ENCODE measurements at regions not wholly inside any gene's neighbourhood (a gene's known extent, or its start where the extent isn't known, plus 50 kb on each side); places are given as distances from the start of the nearest gene placed in this dataset.

DNA sequence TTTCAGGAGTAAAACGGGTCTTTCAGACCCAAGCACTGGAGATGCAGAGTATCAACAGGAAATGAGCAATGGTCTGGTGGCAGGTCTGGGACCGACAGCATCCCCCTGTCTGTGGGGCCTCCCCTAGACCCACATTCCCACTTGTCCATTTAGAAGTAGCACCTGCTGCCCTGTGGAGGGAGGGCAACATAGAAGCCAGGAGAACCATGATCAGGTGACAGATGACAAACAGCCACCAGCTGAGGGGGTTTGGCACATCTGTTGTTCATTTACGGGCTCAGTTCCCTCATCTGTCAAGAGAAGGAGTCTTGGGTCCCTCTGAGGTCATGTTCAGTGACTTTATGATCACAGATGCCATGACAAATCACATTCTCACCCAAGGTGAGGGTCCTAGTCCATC, 77.9 kb upstream of the SLC66A3 start:
- Mint-ChIP-seq H3K4me1 (ENCODE audit: low read depth) (no peaks in the 10 kb centered on the region), H3K4me3 (no peak overlapping the region), H3K27me3 (no peaks in the 10 kb centered on the region), H3K27ac (no peak overlapping the region), H3K9me3 (no peaks in the 10 kb centered on the region), H3K36me3 (ENCODE audit: low read depth) (no peaks in the 10 kb centered on the region)
- Histone ChIP-seq H3K27ac (ENCODE audit: low read depth in 1 of 2, low read length in 2 of 2) (no peak overlapping the region), H3K4me3 (ENCODE audit: low read length) (no peak overlapping the region), H3K27me3 (ENCODE audit: control insufficient read depth in 1 of 2, insufficient read depth in 2 of 2, low read length in 2 of 2) (no peaks in the 10 kb centered on the region), H3K36me3 (ENCODE audit: insufficient read depth, low read length) (no peaks in the 10 kb centered on the region), H3K9me3 (ENCODE audit: control insufficient read depth in 1 of 2, insufficient read depth in 1 of 2, low read length in 2 of 2) (no peaks in the 10 kb centered on the region), H3K4me1 (ENCODE audit: insufficient read depth, low read length) (no peaks in the 10 kb centered on the region)
- CTCF ChIA-PET: no interaction called here
- no peak for ATAC-seq (ENCODE audit: poor library complexity)
- intact Hi-C loops (cut with DNase I, micrococcal nuclease): no loop called here
- POLR2A ChIA-PET: no interaction called here
- TF ChIP-seq, protein P1, sequence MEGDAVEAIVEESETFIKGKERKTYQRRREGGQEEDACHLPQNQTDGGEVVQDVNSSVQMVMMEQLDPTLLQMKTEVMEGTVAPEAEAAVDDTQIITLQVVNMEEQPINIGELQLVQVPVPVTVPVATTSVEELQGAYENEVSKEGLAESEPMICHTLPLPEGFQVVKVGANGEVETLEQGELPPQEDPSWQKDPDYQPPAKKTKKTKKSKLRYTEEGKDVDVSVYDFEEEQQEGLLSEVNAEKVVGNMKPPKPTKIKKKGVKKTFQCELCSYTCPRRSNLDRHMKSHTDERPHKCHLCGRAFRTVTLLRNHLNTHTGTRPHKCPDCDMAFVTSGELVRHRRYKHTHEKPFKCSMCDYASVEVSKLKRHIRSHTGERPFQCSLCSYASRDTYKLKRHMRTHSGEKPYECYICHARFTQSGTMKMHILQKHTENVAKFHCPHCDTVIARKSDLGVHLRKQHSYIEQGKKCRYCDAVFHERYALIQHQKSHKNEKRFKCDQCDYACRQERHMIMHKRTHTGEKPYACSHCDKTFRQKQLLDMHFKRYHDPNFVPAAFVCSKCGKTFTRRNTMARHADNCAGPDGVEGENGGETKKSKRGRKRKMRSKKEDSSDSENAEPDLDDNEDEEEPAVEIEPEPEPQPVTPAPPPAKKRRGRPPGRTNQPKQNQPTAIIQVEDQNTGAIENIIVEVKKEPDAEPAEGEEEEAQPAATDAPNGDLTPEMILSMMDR (IDR thresholded peaks at IDR 0.05): no peak
- DNase-seq: no peak

- H3K36me3 Mint-ChIP-seq (ENCODE audit: low read depth): no peaks in the 10 kb centered on the region
- Histone ChIP-seq H3K27me3 (ENCODE audit: control insufficient read depth in 1 of 2, insufficient read depth in 2 of 2, low read length in 2 of 2) (no peaks in the 10 kb centered on the region), H3K9me3 (ENCODE audit: control insufficient read depth in 1 of 2, insufficient read depth in 1 of 2, low read length in 2 of 2) (no peaks in the 10 kb centered on the region), H3K27ac (ENCODE audit: low read depth in 1 of 2, low read length in 2 of 2) (no peak overlapping the region), H3K4me1 (ENCODE audit: insufficient read depth, low read length) (no peaks in the 10 kb centered on the region), H3K4me3 (ENCODE audit: low read length) (no peak overlapping the region), H3K36me3 (ENCODE audit: insufficient read depth, low read length) (no peaks in the 10 kb centered on the region)
- ChIA-PET POLR2A (no interaction called here), CTCF (interaction anchor here (1.3 kb wide), 1 partner anchor 9 kb away, joined by 3 read pairs; no protein-coding TSS in a partner anchor)
- TF ChIP-seq, protein P1 (IDR thresholded peaks at IDR 0.05): no peak
- no peaks in the 10 kb centered on the region for H3K9me3 Mint-ChIP-seq
- ATAC-seq (ENCODE audit: poor library complexity) (no peak), DNase-seq (no peak)
- no peaks in the 10 kb centered on the region for H3K4me1 Mint-ChIP-seq (ENCODE audit: low read depth)
- no peak overlapping the region for H3K27ac Mint-ChIP-seq
- H3K27me3 Mint-ChIP-seq: no peaks in the 10 kb centered on the region
- no peak overlapping the region for H3K4me3 Mint-ChIP-seq
- intact Hi-C loops (cut with DNase I, micrococcal nuclease): no loop called here
Measured at GRCh38 chr2:11079136-11079824, 76.0 kb upstream of the SLC66A3 start.

DNA sequence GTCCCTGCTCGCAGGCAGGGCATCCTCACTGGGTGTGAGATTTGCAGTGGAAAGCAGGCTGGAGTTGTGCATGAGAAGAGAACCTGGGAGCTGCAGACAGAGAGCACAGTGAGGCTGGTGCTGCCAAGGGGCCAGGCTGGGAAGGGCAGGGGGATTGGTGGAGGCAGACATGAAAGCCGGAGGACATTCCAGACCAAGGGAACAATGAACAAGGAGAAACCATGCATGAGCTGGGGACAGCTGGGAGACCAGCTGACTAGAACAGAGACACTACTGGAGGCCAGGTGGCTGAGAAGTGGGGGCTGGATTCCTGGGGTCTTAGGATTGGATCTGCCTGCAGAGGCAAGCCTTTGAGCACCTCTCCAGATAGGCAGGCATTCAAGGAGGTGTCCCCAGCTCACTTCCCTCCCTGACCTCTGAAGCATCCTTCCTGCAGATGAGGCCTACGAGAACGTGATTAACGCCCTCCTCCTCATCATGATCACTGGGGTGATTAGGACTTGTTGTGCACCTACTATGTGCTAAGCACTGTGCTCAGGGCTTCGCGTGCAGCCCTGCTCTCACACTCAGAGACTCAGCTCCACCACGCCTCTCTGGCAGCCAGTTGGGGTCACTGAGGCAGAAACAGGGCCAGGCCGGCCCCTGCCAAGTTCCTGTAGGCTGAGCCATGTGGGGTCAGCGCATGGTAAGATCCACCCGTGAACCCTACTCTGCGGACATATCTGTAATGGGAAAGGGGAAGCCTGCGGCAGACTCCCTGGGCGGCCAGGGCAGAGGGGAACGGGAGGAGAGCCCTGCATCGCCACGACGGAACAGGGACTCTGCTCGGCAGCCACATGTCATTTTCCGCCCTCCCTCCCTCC, 74.8 kb upstream of the SLC66A3 start:
- ATAC-seq (ENCODE audit: poor library complexity) (no peak), DNase-seq (no peak)
- Histone ChIP-seq H3K4me1 (ENCODE audit: insufficient read depth, low read length) (no peaks in the 10 kb centered on the region), H3K4me3 (ENCODE audit: low read length) (no peak overlapping the region), H3K36me3 (ENCODE audit: insufficient read depth, low read length) (no peaks in the 10 kb centered on the region), H3K9me3 (ENCODE audit: control insufficient read depth in 1 of 2, insufficient read depth in 1 of 2, low read length in 2 of 2) (no peaks in the 10 kb centered on the region), H3K27me3 (ENCODE audit: control insufficient read depth in 1 of 2, insufficient read depth in 2 of 2, low read length in 2 of 2) (no peaks in the 10 kb centered on the region), H3K27ac (ENCODE audit: low read depth in 1 of 2, low read length in 2 of 2) (no peak overlapping the region)
- H3K4me1 Mint-ChIP-seq (ENCODE audit: low read depth): no peaks in the 10 kb centered on the region
- no peak overlapping the region for H3K4me3 Mint-ChIP-seq
- H3K36me3 Mint-ChIP-seq (ENCODE audit: low read depth): no peaks in the 10 kb centered on the region
- TF ChIP-seq, protein P1 (IDR thresholded peaks at IDR 0.05): no peak
- H3K27me3 Mint-ChIP-seq: no peaks in the 10 kb centered on the region
- CTCF ChIA-PET: no interaction called here
- H3K27ac Mint-ChIP-seq: no peak overlapping the region
- intact Hi-C loops (cut with DNase I, micrococcal nuclease): no loop called here
- POLR2A ChIA-PET: no interaction called here
- H3K9me3 Mint-ChIP-seq: no peaks in the 10 kb centered on the region
